SK-N-SH (cell line): ENCODE measurements at regions not wholly inside any gene's neighbourhood (a gene's known extent, or its start where the extent isn't known, plus 50 kb on each side); places are given as distances from the start of the nearest gene placed in this dataset.
"Not testable (repeated sequence)": the region's sequence is repeated elsewhere in the genome, so short reads cannot be mapped to it uniquely, and the experiment has no call there.

Source experiments
- CHD2 ChIP-seq: fragments of 150-350 bp; IDR thresholded peaks from 2 replicates; pipeline ENCODE4 v1.6.1; 2018; ENCODE audit warnings: low read length; ENCODE audit not compliant: partially characterized antibody
- TCF12 ChIP-seq: IDR thresholded peaks from 2 replicates; pipeline ENCODE4 v1.4.0; 2012
- YY1 ChIP-seq: IDR thresholded peaks from 2 replicates; pipeline ENCODE4 v1.4.0; 2012; ENCODE audit warnings: low read depth, mild to moderate bottlenecking
- TF ChIP-seq, protein P1 (sequence below): fragments of 200-600 bp; sonication (generic); IDR thresholded peaks from 2 replicates; pipeline ENCODE4 v1.6.1; 2017; ENCODE audit warnings: antibody characterized with exemption, mild to moderate bottlenecking, moderate library complexity
- TF ChIP-seq, protein P2 (sequence below): fragments of 150-350 bp; IDR thresholded peaks from 2 replicates; pipeline ENCODE4 v1.6.1; 2016; ENCODE audit warnings: mild to moderate bottlenecking, low read depth, low read length
- TF ChIP-seq, protein P3 (sequence below): IDR thresholded peaks from 2 replicates; pipeline ENCODE4; 2012

DNA sequence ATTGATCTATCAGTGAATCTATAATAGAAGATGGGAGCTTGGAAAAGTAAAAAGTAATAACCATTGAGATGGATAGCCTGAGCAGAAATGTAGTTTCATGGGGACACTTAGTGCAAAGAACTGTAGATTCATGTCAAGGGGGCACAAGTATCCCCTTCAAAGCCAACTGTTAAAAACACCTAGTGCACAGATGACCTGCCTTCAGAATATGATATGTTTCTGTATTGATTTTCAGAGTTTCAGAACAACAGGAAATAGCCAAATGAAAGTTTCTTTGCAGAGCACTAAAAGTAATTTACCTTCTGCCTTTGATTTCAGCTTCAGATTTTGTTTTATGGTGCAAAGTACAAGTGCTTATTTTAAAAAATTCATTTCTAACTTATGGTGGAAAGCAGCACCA, 169.9 kb downstream of the SPDYE17 start:
- TF ChIP-seq, protein P1, sequence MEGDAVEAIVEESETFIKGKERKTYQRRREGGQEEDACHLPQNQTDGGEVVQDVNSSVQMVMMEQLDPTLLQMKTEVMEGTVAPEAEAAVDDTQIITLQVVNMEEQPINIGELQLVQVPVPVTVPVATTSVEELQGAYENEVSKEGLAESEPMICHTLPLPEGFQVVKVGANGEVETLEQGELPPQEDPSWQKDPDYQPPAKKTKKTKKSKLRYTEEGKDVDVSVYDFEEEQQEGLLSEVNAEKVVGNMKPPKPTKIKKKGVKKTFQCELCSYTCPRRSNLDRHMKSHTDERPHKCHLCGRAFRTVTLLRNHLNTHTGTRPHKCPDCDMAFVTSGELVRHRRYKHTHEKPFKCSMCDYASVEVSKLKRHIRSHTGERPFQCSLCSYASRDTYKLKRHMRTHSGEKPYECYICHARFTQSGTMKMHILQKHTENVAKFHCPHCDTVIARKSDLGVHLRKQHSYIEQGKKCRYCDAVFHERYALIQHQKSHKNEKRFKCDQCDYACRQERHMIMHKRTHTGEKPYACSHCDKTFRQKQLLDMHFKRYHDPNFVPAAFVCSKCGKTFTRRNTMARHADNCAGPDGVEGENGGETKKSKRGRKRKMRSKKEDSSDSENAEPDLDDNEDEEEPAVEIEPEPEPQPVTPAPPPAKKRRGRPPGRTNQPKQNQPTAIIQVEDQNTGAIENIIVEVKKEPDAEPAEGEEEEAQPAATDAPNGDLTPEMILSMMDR = not testable (repeated sequence)
- TF ChIP-seq CHD2, TCF12, YY1: not testable (repeated sequence)
- TF ChIP-seq, protein P2, sequence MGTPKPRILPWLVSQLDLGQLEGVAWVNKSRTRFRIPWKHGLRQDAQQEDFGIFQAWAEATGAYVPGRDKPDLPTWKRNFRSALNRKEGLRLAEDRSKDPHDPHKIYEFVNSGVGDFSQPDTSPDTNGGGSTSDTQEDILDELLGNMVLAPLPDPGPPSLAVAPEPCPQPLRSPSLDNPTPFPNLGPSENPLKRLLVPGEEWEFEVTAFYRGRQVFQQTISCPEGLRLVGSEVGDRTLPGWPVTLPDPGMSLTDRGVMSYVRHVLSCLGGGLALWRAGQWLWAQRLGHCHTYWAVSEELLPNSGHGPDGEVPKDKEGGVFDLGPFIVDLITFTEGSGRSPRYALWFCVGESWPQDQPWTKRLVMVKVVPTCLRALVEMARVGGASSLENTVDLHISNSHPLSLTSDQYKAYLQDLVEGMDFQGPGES = not testable (repeated sequence)
- TF ChIP-seq, protein P3, sequence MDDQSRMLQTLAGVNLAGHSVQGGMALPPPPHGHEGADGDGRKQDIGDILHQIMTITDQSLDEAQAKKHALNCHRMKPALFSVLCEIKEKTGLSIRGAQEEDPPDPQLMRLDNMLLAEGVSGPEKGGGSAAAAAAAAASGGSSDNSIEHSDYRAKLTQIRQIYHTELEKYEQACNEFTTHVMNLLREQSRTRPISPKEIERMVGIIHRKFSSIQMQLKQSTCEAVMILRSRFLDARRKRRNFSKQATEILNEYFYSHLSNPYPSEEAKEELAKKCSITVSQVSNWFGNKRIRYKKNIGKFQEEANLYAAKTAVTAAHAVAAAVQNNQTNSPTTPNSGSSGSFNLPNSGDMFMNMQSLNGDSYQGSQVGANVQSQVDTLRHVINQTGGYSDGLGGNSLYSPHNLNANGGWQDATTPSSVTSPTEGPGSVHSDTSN = not testable (repeated sequence)
